Peyer's patch (tissue), 4 donors: ENCODE measurements at regions not wholly inside any gene's neighbourhood (a gene's known extent, or its start where the extent isn't known, plus 50 kb on each side); places are given as distances from the start of the nearest gene placed in this dataset.
"Not testable (repeated sequence)": the region's sequence is repeated elsewhere in the genome, so short reads cannot be mapped to it uniquely, and the experiment has no call there.

ENCODE experiments used
- DNase-seq, 3 donors: peaks; one replicate each; pipeline ENCODE4 v3.0.0-alpha.2; 2017 to 2019
- H3K27ac ChIP-seq, 4 donors: fragments of 200-600 bp; sonication (generic); one replicate each; pipeline ENCODE4 v1.5.1; 2016 to 2019
- H3K27me3 ChIP-seq, 2 donors: fragments of 200-600 bp; sonication (generic); one replicate each; pipeline ENCODE4 v1.5.1; 2019
- H3K36me3 ChIP-seq, 3 donors: fragments of 200-600 bp; sonication (generic); one replicate each; pipeline ENCODE4 v1.5.1; 2016 to 2019
- H3K4me1 ChIP-seq, 4 donors: fragments of 200-600 bp; sonication (generic); one replicate each; pipeline ENCODE4 v1.5.1; 2016 to 2019
- H3K4me3 ChIP-seq, 4 donors: fragments of 200-600 bp; sonication (generic); 1 replicate in 3 of 4; 2 replicates in 1 of 4; pipeline ENCODE4 v1.5.1; 2016 to 2019; ENCODE audit warnings: mild to moderate bottlenecking in 1 of 4
- H3K9me3 ChIP-seq, 4 donors: fragments of 200-600 bp; sonication (generic); one replicate each; pipeline ENCODE4 v1.5.1; 2016 to 2019; ENCODE audit warnings: mild to moderate bottlenecking in 1 of 4
- POLR2A ChIP-seq, 2 donors: fragments of 450-650 bp; IDR thresholded peaks; one replicate each; pipeline ENCODE4 v1.5.1; 2017; ENCODE audit warnings: antibody characterized with exemption in 2 of 2, mild to moderate bottlenecking in 2 of 2, moderate library complexity in 2 of 2
- TF ChIP-seq, protein P1 (sequence below), 6 experiments: fragments of 450-650 bp in 4 of 6; fragments of 200-600 bp in 2 of 6; sonication (generic) in 1 of 6; IDR thresholded peaks; one replicate each; pipeline ENCODE4 v1.5.1; 2017 to 2019; ENCODE audit warnings: antibody characterized with exemption in 6 of 6, mild to moderate bottlenecking in 3 of 6, moderate library complexity in 1 of 6

DNA sequence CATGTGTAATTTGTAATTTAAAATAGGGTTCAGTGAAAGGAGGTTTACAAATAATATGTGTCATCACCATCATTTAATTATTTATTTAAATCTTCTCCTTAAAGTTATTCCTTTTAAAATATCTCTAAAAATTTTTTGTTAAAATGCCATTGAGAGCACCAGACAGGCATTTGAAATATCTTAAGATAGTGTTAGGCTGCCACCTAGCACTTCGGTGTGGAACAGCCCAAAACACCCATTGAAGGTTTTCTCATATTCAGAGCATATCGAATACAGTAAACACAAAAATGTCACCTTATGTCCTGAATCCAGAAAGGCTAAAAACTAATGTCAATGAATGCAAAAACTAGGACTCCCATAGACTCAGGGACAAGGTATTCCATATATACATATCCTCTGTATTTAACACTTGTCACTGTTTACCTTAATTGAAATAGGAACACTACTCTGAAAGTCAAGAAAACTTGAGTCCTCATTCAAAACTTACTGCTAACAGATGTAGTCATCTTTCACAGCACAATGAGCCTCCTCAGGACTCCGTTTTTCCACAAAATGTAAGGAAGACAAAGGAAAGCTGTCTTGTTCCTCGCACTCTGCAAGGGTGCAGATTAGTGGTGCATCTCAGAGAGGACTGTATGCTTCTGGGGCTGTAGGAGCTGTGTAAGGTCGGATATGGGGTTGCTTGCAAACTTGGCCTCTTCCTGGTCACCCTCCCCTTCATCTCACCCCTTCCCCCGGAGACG lies 329.5 kb downstream of the PAX3 start:
- H3K27ac ChIP-seq, result no peak overlapping the region
- TF ChIP-seq, protein P1, sequence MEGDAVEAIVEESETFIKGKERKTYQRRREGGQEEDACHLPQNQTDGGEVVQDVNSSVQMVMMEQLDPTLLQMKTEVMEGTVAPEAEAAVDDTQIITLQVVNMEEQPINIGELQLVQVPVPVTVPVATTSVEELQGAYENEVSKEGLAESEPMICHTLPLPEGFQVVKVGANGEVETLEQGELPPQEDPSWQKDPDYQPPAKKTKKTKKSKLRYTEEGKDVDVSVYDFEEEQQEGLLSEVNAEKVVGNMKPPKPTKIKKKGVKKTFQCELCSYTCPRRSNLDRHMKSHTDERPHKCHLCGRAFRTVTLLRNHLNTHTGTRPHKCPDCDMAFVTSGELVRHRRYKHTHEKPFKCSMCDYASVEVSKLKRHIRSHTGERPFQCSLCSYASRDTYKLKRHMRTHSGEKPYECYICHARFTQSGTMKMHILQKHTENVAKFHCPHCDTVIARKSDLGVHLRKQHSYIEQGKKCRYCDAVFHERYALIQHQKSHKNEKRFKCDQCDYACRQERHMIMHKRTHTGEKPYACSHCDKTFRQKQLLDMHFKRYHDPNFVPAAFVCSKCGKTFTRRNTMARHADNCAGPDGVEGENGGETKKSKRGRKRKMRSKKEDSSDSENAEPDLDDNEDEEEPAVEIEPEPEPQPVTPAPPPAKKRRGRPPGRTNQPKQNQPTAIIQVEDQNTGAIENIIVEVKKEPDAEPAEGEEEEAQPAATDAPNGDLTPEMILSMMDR (IDR thresholded peaks at IDR 0.05), result peak in 4 of 6 experiments; percentile 21 to 53 (median 43)
- TF ChIP-seq POLR2A (IDR thresholded peaks at IDR 0.05), result no peak
- no peak overlapping the region for H3K4me3 ChIP-seq
- H3K9me3 ChIP-seq, result no peaks in the 10 kb centered on the region
- no peaks in the 10 kb centered on the region for H3K36me3 ChIP-seq
- no peaks in the 10 kb centered on the region for H3K4me1 ChIP-seq
- DNase-seq, result no peak
- H3K27me3 ChIP-seq, result no peaks in the 10 kb centered on the region

DNA sequence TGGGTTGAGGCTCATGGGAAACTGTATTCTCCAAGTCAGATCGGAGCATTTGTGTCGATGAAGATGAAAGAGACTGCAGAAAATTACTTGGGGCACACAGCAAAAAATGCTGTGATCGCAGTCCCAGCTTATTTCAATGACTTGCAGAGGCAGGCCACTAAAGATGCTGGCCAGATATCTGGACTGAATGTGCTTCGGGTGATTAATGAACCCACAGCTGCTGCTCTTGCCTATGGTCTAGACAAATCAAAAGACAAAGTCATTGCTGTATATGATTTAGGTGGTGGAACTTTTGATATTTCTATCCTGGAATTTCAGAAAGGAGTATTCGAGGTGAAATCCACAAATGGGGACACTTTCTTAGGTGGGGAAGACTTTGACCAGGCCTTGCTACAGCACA lies 336.6 kb downstream of the PAX3 start:
- Histone ChIP-seq H3K4me1 (no peaks in the 10 kb centered on the region), H3K27me3 (no peaks in the 10 kb centered on the region), H3K27ac (no peak overlapping the region), H3K36me3 (no peaks in the 10 kb centered on the region), H3K9me3 (no peaks in the 10 kb centered on the region), H3K4me3 (no peak overlapping the region)
- TF ChIP-seq, protein P1 (IDR thresholded peaks at IDR 0.05), result no peak
- no peak for TF ChIP-seq POLR2A (IDR thresholded peaks at IDR 0.05)
- DNase-seq, result no peak

DNA sequence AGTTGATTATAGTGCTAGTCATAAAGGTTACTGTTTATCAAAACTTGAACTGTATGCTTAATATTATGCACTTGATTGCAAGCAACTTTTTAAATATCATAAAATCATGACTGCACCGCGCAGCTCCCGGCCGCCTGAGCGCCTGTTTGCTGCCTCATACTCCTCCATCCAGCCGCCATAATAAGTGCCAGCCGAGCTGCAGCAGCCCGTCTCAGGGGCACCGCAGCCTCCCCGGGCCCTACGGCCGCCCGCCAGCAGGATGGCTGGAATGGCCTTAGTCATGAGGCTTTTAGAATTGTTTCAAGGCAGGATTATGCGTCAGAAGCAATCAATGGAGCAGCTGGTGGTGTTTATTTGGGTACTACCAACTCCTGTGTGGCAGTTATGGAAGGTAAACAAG lies 337.2 kb downstream of the PAX3 start:
- DNase-seq, result no peak
- no peak overlapping the region for H3K4me3 ChIP-seq
- no peaks in the 10 kb centered on the region for H3K9me3 ChIP-seq
- H3K27me3 ChIP-seq, result no peaks in the 10 kb centered on the region
- no peak overlapping the region for H3K27ac ChIP-seq
- H3K4me1 ChIP-seq, result no peaks in the 10 kb centered on the region
- TF ChIP-seq, protein P1 (IDR thresholded peaks at IDR 0.05), result no peak
- no peak for TF ChIP-seq POLR2A (IDR thresholded peaks at IDR 0.05)
- H3K36me3 ChIP-seq, result no peaks in the 10 kb centered on the region

DNA sequence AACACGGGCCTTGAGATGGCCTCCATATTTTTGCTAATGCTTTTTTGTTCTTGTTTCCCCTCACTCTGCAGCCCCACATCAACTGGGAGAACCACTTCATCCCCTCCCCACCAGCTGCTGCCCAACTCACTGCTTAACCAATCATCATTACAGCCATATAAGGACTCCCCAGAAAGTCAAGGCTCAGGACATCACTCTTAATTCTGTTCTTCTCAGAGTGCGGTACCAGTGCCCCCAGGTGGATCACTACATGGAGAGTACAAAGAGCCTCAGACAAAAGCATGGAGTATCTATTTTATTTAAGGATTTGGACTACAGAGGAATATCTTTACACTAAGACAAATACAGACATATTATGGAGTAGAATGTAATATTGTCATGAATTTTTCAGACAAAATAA lies 340.6 kb downstream of the PAX3 start:
- no peaks in the 10 kb centered on the region for H3K9me3 ChIP-seq

DNA sequence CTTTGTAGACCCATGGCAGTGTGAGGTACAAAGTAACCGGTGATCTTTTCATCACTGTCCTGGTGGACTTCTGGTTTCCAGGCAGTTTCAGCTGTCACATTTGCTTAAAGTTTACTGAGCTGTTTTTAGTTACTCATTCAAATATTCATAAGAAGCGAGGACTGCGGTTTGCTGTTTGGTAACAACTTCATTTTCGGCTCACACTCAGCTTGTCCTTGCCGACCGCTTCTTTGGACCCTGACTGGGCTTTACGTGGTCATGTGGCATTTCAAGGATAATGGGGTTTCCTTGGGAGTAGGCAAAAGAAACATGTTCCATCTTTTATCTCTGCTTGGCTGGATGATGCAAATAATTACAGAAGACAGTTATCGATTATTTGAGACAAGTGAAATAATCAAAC lies 350.7 kb downstream of the PAX3 start:
- Histone ChIP-seq H3K27me3 (no peaks in the 10 kb centered on the region), H3K27ac (no peak overlapping the region), H3K4me1 (no peaks in the 10 kb centered on the region), H3K36me3 (no peaks in the 10 kb centered on the region), H3K9me3 (no peaks in the 10 kb centered on the region), H3K4me3 (no peak overlapping the region)
- DNase-seq, result no peak
- TF ChIP-seq, protein P1 (IDR thresholded peaks at IDR 0.05), result no peak
- no peak for TF ChIP-seq POLR2A (IDR thresholded peaks at IDR 0.05)

More for the DNA sequence above, 340.6 kb downstream of the PAX3 start:
- Histone ChIP-seq H3K27ac (no peak overlapping the region), H3K36me3 (no peaks in the 10 kb centered on the region), H3K4me3 (no peak overlapping the region), H3K4me1 (no peaks in the 10 kb centered on the region), H3K27me3 (no peaks in the 10 kb centered on the region)
- DNase-seq, result no peak
- no peak for TF ChIP-seq POLR2A (IDR thresholded peaks at IDR 0.05)
- TF ChIP-seq, protein P1 (IDR thresholded peaks at IDR 0.05), result no peak

DNA sequence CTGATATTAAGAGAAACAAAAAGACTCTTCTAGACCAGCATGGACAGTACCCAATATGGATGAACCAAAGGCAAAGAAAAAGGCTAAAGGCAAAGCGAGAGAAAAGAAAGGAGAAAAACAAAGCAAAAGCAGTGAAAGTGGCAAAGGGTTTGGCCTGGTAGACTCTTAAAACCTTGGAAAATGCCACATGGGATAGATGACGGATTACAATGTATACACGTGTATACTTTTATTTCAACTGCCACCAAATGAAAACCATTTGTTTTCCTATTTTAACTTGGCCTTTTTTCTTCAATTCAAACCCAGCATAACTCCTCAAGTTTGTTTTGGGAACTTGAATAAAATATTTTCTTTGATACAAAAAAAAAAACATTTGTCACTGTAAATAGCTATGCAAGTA lies 354.3 kb downstream of the PAX3 start:
- H3K9me3 ChIP-seq, H3K4me3 ChIP-seq, DNase-seq, H3K36me3 ChIP-seq, H3K27me3 ChIP-seq, H3K4me1 ChIP-seq, H3K27ac ChIP-seq: not testable (repeated sequence)
